AG09319 (cell line): ENCODE measurements at regions not wholly inside any gene's neighbourhood (a gene's known extent, or its start where the extent isn't known, plus 50 kb on each side); places are given as distances from the start of the nearest gene placed in this dataset.
A peak's percentile ranks its signal among the peaks of the same experiment; 100 is the strongest.

Source experiments
- DNase-seq: peaks from one replicate; pipeline ENCODE4 v3.0.0-alpha.2; 2010; ENCODE audit warnings: low read depth; ENCODE audit errors: extremely low read depth
- CTCF ChIP-seq: IDR thresholded peaks from 2 replicates; pipeline ENCODE4 v1.5.1; 2011; ENCODE audit warnings: low read depth, mild to moderate bottlenecking, inconsistent platforms, low read length, moderate library complexity

- DNase-seq, result peak; percentile 98
These were observed 96.9 kb upstream of the TMPO start for GRCh38 chr12:98418357-98419075.

GRCh38 chr12:98419081-98419794 lies 96.2 kb upstream of the TMPO start:
- DNase-seq, result no peak
- TF ChIP-seq CTCF, result no peak

More at GRCh38 chr12:98418357-98419075, 96.9 kb upstream of the TMPO start:
- TF ChIP-seq CTCF, result no peak

GRCh38 chr12:98419795-98420404 lies 95.5 kb upstream of the TMPO start:
- TF ChIP-seq CTCF, result no peak
- DNase-seq, result no peak

GRCh38 chr12:98420461-98420860 lies 94.9 kb upstream of the TMPO start:
- TF ChIP-seq CTCF, result no peak
- DNase-seq, result no peak

GRCh38 chr12:98421316-98421715 lies 94.1 kb upstream of the TMPO start:
- no peak for DNase-seq
- TF ChIP-seq CTCF, result no peak

GRCh38 chr12:98422359-98422758 lies 93.0 kb upstream of the TMPO start:
- TF ChIP-seq CTCF, result no peak
- DNase-seq, result no peak

- peak; percentile 12 for TF ChIP-seq CTCF
- no peak for DNase-seq
These were observed 92.6 kb upstream of the TMPO start for GRCh38 chr12:98422812-98423211.
